Endothelial cell of umbilical vein (primary cell): ENCODE measurements at regions not wholly inside any gene's neighbourhood (a gene's known extent, or its start where the extent isn't known, plus 50 kb on each side); places are given as distances from the start of the nearest gene placed in this dataset.

Experiments
- BruUV-seq: library from RNA; stranded (reverse); fragments of 400-500 nt; replicated peaks from 2 replicates; lab custom pipeline; 2021; lab: Mats Ljungman, UMichigan
- CTCF ChIA-PET: fragments of 300-600, 350-600 bp; sonication (Branson Sonifier 250); formaldehyde crosslinking; loops from one replicate; lab custom pipeline; 2021; ENCODE audit warnings: antibody characterized with exemption, inconsistent platforms; lab: Charles Lee
- POLR2A ChIA-PET: fragments of 300-600, 350-600 bp; sonication (Branson Sonifier 250); formaldehyde crosslinking; loops from one replicate; lab custom pipeline; 2021; ENCODE audit warnings: antibody characterized with exemption, inconsistent platforms; lab: Charles Lee
- DNase-seq: peaks from one replicate; pipeline ENCODE4 v3.0.0-alpha.2; 2011; ENCODE audit warnings: low read depth, low spot score
- FAIRE-seq: peaks from 2 replicates; lab custom pipeline; 2011; peaks lifted over from hg19 to GRCh38; lab: Jason Lieb, UNC
- H2AFZ ChIP-seq: 2 replicates; pipeline ENCODE4 v1.6.0; 2012; ENCODE audit warnings: low read depth, low read length, control low read depth, inconsistent platforms
- H3K27ac ChIP-seq: 2 replicates; pipeline ENCODE4 v1.5.1; 2011; ENCODE audit warnings: low read depth, mild to moderate bottlenecking, control low read depth, low read length, moderate library complexity; ENCODE audit not compliant: insufficient read depth
- H3K27me3 ChIP-seq, 2 experiments: 2 replicates each; pipeline versions ENCODE4 v1.6.0 to v1.6.1; 2011; ENCODE audit warnings: low read length in 2 of 2, mixed read lengths in 1 of 2; ENCODE audit not compliant: control insufficient read depth in 2 of 2, insufficient read depth in 2 of 2
- H3K36me3 ChIP-seq, 2 experiments: 2 replicates in 1 of 2; 3 replicates in 1 of 2; pipeline ENCODE4 v1.5.1; 2011; ENCODE audit warnings: low read length in 2 of 2, mild to moderate bottlenecking in 1 of 2, moderate library complexity in 1 of 2; ENCODE audit not compliant: control insufficient read depth in 2 of 2, insufficient read depth in 2 of 2; ENCODE audit errors: extremely low read depth in 1 of 2
- H3K4me1 ChIP-seq: 3 replicates; pipeline ENCODE4 v1.5.1; 2011; ENCODE audit warnings: mild to moderate bottlenecking, low read length; ENCODE audit not compliant: control insufficient read depth, insufficient read depth; ENCODE audit errors: extremely low read depth
- H3K4me2 ChIP-seq: 2 replicates; pipeline ENCODE4 v1.6.1; 2011; ENCODE audit warnings: low read length, control low read depth, mixed read lengths; ENCODE audit not compliant: insufficient read depth
- H3K4me3 ChIP-seq, 3 experiments: fragments of 200-600 bp in 1 of 3; sonication (generic), shearing (Covaris generic) in 1 of 3; replicated peaks in 1 of 3; 2 replicates each; pipeline ENCODE4 v1.5.1; 2011 to 2016; ENCODE audit warnings: control low read depth in 3 of 3, low read length in 3 of 3, mild to moderate bottlenecking in 2 of 3, inconsistent platforms in 1 of 3, low read depth in 1 of 3, moderate library complexity in 1 of 3; ENCODE audit not compliant: insufficient read depth in 1 of 3
- H3K79me2 ChIP-seq: 2 replicates; pipeline ENCODE4 v1.6.0; 2012; ENCODE audit warnings: low read length, inconsistent platforms; ENCODE audit not compliant: control insufficient read depth, insufficient read depth
- H3K9ac ChIP-seq: replicated peaks from 2 replicates; pipeline ENCODE3; 2011; ENCODE audit warnings: low read length, control low read depth; ENCODE audit not compliant: insufficient read depth; ENCODE audit errors: extremely low read depth
- H3K9me1 ChIP-seq: replicated peaks from 3 replicates; pipeline ENCODE4 v1.6.0; 2011; ENCODE audit warnings: mild to moderate bottlenecking, low read length; ENCODE audit not compliant: control insufficient read depth, insufficient read depth; ENCODE audit errors: extremely low read depth
- H3K9me3 ChIP-seq: replicated peaks from 2 replicates; pipeline ENCODE4 v1.5.1; 2012; ENCODE audit warnings: low read length, inconsistent platforms; ENCODE audit not compliant: control insufficient read depth, insufficient read depth
- H4K20me1 ChIP-seq: replicated peaks from 2 replicates; pipeline ENCODE3; 2011; ENCODE audit warnings: mild to moderate bottlenecking, low read length; ENCODE audit not compliant: control insufficient read depth, insufficient read depth; ENCODE audit errors: extremely low read depth
- EZH2 ChIP-seq: IDR thresholded peaks from 2 replicates; pipeline ENCODE4 v1.6.1; 2012; ENCODE audit warnings: borderline replicate concordance, low read depth, mild to moderate bottlenecking, moderate library complexity, low read length, inconsistent platforms; ENCODE audit not compliant: severe bottlenecking
- FOS ChIP-seq: IDR thresholded peaks from 2 replicates; pipeline ENCODE4 v1.6.1; 2011; ENCODE audit warnings: mild to moderate bottlenecking, low read length, moderate library complexity, borderline replicate concordance; ENCODE audit not compliant: insufficient read depth
- GATA2 ChIP-seq: IDR thresholded peaks from 2 replicates; pipeline ENCODE4 v1.7.0; 2011; ENCODE audit warnings: low read depth, mild to moderate bottlenecking, moderate library complexity, mixed read lengths, low read length; ENCODE audit not compliant: insufficient read length, insufficient read depth
- JUN ChIP-seq: IDR thresholded peaks from 2 replicates; pipeline ENCODE4 v1.6.1; 2011; ENCODE audit warnings: borderline replicate concordance, low read depth; ENCODE audit not compliant: insufficient read length, insufficient read depth
- MAX ChIP-seq: IDR thresholded peaks from 2 replicates; pipeline ENCODE4 v1.6.1; 2011; ENCODE audit not compliant: insufficient read depth, insufficient read length
- POLR2A ChIP-seq: IDR thresholded peaks from 2 replicates; pipeline ENCODE4 v1.6.1; 2012; ENCODE audit warnings: low read depth, mild to moderate bottlenecking, control low read depth, low read length
- dilution Hi-C: fragments of 300-500 bp; cut with MboI; formaldehyde crosslinking; loops from one replicate; pipeline ENCODE4 v1.15.0; 2019; ENCODE audit warnings: low sequenced_read_pairs; ENCODE audit not compliant: extremely low pct_ligation_motif_present
- intact Hi-C: fragments of 100-400 bp; cut with micrococcal nuclease; formaldehyde crosslinking; loops from one replicate; pipeline ENCODE4 v1.10.0; 2022
- TF ChIP-seq, protein P1 (sequence below), 2 donors: IDR thresholded peaks; 1 replicate in 1 of 2; 2 replicates in 1 of 2; pipeline ENCODE4 v1.5.1; 2011; ENCODE audit warnings: low read length in 2 of 2, mild to moderate bottlenecking in 2 of 2, moderate library complexity in 2 of 2, control low read depth in 1 of 2, inconsistent platforms in 1 of 2, low read depth in 1 of 2; ENCODE audit not compliant: insufficient read depth in 1 of 2; ENCODE audit errors: extremely low read depth in 1 of 2

- FAIRE-seq (no peak), DNase-seq (no peak)
- H3K27me3 ChIP-seq: no peaks in the 10 kb centered on the region
- ChIA-PET POLR2A (no interaction called here), CTCF (no interaction called here)
- no peak overlapping the region for H3K9ac ChIP-seq
- no peaks in the 10 kb centered on the region for H4K20me1 ChIP-seq
- no peak overlapping the region for H3K4me3 ChIP-seq
- H2AFZ ChIP-seq: no peak overlapping the region
- no peaks in the 10 kb centered on the region for H3K9me1 ChIP-seq
- no peak overlapping the region for H3K27ac ChIP-seq
- no peak overlapping the region for H3K4me2 ChIP-seq
- dilution Hi-C loops (no loop called here), intact Hi-C loops (no loop called here)
- no peaks in the 10 kb centered on the region for H3K36me3 ChIP-seq
- TF ChIP-seq EZH2: no peak
- H3K9me3 ChIP-seq: no peaks in the 10 kb centered on the region
- no TSS peak for BruUV-seq
- no peaks in the 10 kb centered on the region for H3K4me1 ChIP-seq
- no peaks in the 10 kb centered on the region for H3K79me2 ChIP-seq
These were observed 371.7 kb upstream of the MMS22L start for GRCh38 chr6:97654674-97655073.

DNA sequence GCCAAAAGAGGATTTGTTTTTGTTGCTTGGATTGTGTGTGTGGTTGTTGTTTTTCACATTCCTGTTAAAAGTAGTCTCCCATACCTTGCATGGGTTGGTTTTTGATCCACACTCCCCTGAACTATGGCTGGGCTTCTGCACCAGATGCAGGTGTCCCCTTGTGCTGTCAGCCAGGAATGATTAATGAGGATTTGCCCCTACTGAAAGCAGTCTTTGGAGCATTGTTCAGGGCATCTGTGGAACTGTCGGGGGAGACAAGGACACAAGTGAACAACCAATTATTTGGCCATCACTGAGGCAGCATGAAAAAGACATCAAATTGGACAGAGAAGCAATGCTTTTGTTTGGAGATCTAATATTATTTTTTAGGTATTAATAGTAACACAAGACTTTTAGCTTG is 373.2 kb upstream of the MMS22L start:
- no peak for FAIRE-seq
- Histone ChIP-seq H3K79me2 (no peaks in the 10 kb centered on the region), H2AFZ (no peak overlapping the region), H3K4me2 (no peak overlapping the region), H3K4me3 (no peak overlapping the region), H3K36me3 (no peaks in the 10 kb centered on the region), H3K9me1 (no peaks in the 10 kb centered on the region), H4K20me1 (no peaks in the 10 kb centered on the region), H3K9me3 (no peaks in the 10 kb centered on the region), H3K9ac (no peak overlapping the region), H3K4me1 (no peaks in the 10 kb centered on the region), H3K27ac (no peak overlapping the region), H3K27me3 (no peaks in the 10 kb centered on the region)
- dilution Hi-C loops: no loop called here
- ChIA-PET CTCF (no interaction called here), POLR2A (no interaction called here)
- TF ChIP-seq FOS (no peak), MAX (no peak), JUN (no peak), GATA2 (no peak), POLR2A (no peak)
- TF ChIP-seq, protein P1, sequence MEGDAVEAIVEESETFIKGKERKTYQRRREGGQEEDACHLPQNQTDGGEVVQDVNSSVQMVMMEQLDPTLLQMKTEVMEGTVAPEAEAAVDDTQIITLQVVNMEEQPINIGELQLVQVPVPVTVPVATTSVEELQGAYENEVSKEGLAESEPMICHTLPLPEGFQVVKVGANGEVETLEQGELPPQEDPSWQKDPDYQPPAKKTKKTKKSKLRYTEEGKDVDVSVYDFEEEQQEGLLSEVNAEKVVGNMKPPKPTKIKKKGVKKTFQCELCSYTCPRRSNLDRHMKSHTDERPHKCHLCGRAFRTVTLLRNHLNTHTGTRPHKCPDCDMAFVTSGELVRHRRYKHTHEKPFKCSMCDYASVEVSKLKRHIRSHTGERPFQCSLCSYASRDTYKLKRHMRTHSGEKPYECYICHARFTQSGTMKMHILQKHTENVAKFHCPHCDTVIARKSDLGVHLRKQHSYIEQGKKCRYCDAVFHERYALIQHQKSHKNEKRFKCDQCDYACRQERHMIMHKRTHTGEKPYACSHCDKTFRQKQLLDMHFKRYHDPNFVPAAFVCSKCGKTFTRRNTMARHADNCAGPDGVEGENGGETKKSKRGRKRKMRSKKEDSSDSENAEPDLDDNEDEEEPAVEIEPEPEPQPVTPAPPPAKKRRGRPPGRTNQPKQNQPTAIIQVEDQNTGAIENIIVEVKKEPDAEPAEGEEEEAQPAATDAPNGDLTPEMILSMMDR (IDR thresholded peaks at IDR 0.05; ENCODE audit: extremely low read depth in 1 of 2, insufficient read depth in 1 of 2, low read depth in 1 of 2, low read length in 2 of 2): no peak
- intact Hi-C loops: no loop called here
- no TSS peak for BruUV-seq
- no peak for DNase-seq
